Hematopoietic multipotent progenitor cell treated with erythropoietin and hydrocortisone succinate and interleukin-3 and kit ligand, for 8 days (in vitro differentiated cells): ENCODE measurements at regions not wholly inside any gene's neighbourhood (a gene's known extent, or its start where the extent isn't known, plus 50 kb on each side); places are given as distances from the start of the nearest gene placed in this dataset.

Experiments used
- DNase-seq: peaks from one replicate; pipeline ENCODE4 v3.0.0-alpha.2; 2015

DNA sequence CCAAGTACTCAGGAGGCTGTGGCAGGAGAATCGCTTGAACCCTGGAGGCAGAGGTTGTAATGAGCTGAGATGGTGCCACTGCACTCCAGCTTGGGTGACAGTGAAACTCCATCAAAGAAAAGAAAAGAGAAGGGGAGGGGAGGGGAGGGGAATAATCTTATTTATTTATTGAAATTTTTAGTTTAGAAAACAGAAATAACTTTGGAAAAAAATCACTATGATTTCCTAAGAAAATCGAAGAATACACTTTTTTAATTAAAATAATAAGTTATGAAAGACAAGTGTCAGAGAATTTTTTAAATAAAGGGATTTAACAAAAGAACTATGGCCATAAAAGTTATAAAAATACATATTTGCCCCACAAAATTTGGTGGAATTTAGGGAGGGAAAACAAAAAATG lies 836.9 kb upstream of the HS3ST1 start:
- no peak for DNase-seq

GRCh38 chr4:12260453-12260852 lies 831.8 kb upstream of the HS3ST1 start:
- DNase-seq: no peak

GRCh38 chr4:12244973-12245372 lies 816.3 kb upstream of the HS3ST1 start:
- no peak for DNase-seq

DNA sequence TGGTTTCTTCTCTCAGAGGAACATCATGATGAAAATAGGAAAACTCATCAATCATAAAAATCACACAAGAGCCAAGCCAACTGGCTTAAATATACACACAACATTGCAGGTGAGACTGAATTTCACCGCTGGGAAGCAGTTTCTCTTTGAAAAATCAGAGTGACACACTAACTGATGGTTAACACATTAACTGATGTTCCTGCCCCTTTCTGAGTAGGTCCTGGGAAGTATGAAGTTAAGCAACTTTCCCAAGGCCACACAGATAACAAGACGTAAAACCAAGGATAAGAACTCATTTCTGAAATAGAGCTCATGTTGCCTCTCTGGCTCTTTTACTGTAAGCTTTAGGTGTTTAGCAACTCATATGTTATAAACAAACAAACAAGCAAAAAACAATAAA lies 813.7 kb upstream of the HS3ST1 start:
- DNase-seq: no peak

GRCh38 chr4:12239897-12240636 lies 811.4 kb upstream of the HS3ST1 start:
- no peak for DNase-seq

DNA sequence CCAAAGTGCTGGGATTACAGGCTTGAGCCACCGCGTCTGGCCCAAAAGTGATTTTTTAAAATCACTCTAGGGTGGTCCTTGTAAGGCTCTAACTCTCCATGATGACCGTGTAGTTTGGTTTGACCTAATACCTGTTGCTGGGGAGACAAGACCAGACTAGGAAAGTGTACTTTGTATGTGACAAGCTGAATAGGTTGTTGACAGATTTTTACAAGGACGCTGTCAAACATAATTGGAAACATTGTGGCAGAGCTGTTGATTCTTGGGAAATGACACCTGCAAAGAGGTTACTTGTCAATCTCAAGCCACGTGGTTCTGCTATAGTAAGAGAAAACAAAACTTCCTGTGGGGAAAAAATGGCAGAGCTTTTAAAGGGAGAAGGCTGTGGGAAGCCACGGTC lies 802.4 kb upstream of the HS3ST1 start:
- DNase-seq: no peak

GRCh38 chr4:12221031-12221430 lies 792.3 kb upstream of the HS3ST1 start:
- DNase-seq: no peak

- DNase-seq: no peak
These were observed 782.9 kb upstream of the HS3ST1 start for GRCh38 chr4:12211636-12212035.

- DNase-seq: no peak
These were observed 778.7 kb upstream of the HS3ST1 start for GRCh38 chr4:12207396-12207795.

DNA sequence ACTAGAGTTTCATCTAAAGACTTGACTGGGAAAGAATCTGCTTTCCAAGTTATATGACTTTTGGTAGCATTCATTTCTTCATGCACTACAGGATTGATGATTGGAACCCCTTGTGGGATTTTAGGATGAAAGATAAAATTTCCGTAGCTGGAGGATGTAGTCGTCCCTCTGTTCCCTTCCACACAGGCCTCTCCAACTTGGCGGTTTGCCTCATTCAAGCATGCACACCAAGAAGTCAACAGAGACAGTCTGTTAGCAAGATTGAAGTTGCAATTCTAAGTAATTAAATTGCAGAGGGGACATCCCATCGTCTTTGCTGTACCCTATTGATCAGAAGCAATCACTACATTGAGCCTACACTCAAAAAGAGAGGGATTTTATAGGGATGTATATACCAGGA lies 777.4 kb upstream of the HS3ST1 start:
- no peak for DNase-seq

- no peak for DNase-seq
These were observed 775.3 kb upstream of the HS3ST1 start for GRCh38 chr4:12203945-12204344.

GRCh38 chr4:12200226-12200625 lies 771.5 kb upstream of the HS3ST1 start:
- DNase-seq: no peak

GRCh38 chr4:12186526-12186925 lies 757.8 kb upstream of the HS3ST1 start:
- no peak for DNase-seq

- no peak for DNase-seq
These were observed 750.2 kb upstream of the HS3ST1 start for GRCh38 chr4:12178614-12179610.

DNA sequence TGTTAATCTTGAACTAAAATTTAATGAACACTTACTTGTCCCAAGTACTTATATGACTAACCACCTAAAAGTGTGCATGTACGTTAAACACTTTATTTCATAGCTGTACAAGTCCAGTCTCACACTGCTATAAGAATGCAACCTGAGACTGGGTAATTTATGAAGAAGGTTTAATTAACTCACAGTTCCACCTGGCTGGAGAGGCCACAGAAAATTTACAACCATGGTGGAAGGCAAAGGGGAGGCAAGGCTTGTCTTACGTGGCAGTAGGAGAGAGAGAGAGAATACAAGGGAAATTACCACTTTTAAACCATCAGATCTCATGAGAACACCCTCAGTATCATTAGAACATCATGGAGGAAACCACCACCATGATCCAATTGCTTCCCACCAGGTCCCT lies 748.7 kb upstream of the HS3ST1 start:
- no peak for DNase-seq

- no peak for DNase-seq
These were observed 744.8 kb upstream of the HS3ST1 start for GRCh38 chr4:12173496-12173895.

DNA sequence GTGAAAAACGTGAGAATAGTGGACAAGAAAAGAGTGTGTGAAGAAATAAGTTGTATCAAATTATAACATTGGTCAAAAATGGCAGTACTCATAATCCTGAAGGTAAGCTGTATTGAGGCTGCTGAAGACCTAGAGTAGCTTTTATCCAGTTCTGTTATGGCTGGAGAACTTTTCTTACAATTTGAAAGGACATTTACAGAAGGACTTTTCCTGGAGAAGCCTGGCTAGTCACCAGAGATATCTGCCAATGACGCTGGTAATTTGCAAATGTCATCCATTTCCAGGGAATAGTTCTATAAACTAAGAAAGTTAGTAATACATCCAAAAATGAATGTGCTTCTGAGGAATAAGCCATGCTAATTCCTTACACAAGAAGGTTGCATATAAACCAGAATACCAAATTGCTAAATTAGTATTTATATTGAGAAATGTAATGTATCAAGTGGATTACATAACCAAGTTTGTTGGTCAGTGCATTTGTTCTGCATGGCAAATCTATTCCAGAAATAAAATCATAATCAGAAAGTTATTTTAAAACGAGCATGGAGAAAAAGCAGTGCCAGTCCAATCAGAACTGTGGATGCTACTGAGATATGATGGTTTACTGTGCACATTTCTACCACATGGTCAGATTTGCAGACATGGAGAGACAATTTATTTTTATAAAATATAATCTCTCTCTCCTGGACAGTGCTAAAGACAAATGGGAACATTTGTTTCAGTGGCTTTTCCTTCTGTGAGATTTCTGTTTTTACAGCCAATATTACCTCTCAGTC lies 743.7 kb upstream of the HS3ST1 start:
- DNase-seq: no peak

- DNase-seq: no peak
These were observed 741.6 kb upstream of the HS3ST1 start for GRCh38 chr4:12170308-12170707.

GRCh38 chr4:12165616-12166015 lies 736.9 kb upstream of the HS3ST1 start:
- no peak for DNase-seq

GRCh38 chr4:12146339-12146738 lies 717.6 kb upstream of the HS3ST1 start:
- no peak for DNase-seq

DNA sequence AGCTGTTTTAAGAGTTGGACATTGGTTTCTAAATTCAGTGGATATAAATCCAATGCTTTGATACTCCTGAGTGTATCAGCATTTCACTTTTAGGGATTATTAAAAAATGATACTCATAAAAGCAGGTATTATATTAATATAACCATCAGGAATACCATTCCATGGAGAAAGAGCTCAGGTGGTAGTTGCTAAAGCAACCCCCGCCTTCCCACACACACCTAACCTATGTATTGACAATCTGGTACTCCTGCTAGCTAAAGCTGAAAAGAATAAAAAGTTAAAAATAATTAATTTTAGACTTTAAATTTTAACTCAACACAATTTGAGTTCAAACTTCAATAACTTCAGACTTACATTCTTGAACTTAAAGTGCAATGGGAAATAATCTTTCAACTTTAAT lies 717.1 kb upstream of the HS3ST1 start:
- DNase-seq: no peak

- no peak for DNase-seq
These were observed 716.4 kb upstream of the HS3ST1 start for GRCh38 chr4:12145106-12145505.

- DNase-seq: no peak
These were observed 715.4 kb upstream of the HS3ST1 start for GRCh38 chr4:12144051-12144450.
